K562 (cell line): ENCODE measurements at regions not wholly inside any gene's neighbourhood (a gene's known extent, or its start where the extent isn't known, plus 50 kb on each side); places are given as distances from the start of the nearest gene placed in this dataset.

Experiments used
- CHCHD3 ChIP-seq: fragments of 250-450 bp; sonication (Bioruptor Pico); IDR thresholded peaks from 2 replicates; pipeline ENCODE4 v2.1.2; 2022; ENCODE audit warnings: mild to moderate bottlenecking
- CHD2 ChIP-seq: IDR thresholded peaks from 2 replicates; pipeline ENCODE4 v1.6.1; 2011; ENCODE audit warnings: low read depth, low read length
- CHD4 ChIP-seq: fragments of 200-600 bp; sonication (generic); IDR thresholded peaks from 3 replicates; pipeline ENCODE4 v1.6.1; 2012; ENCODE audit warnings: low read depth, mild to moderate bottlenecking, mixed read lengths, low read length, inconsistent platforms; ENCODE audit not compliant: insufficient read depth, insufficient replicate concordance, poor library complexity, severe bottlenecking
- DPF2 ChIP-seq: fragments of 450-650 bp; IDR thresholded peaks from 2 replicates; pipeline ENCODE4 v1.6.1; 2016
- EHMT2 ChIP-seq: fragments of 450-650 bp; IDR thresholded peaks from 2 replicates; pipeline ENCODE4 v1.6.1; 2018; ENCODE audit warnings: antibody characterized with exemption
- ETV5 ChIP-seq: sonication (generic); formaldehyde crosslinking; IDR thresholded peaks from 2 replicates; pipeline ENCODE4 v1.4.0; 2020; ENCODE audit warnings: low read depth, mild to moderate bottlenecking, missing genetic modification reagents
- FOSL1 ChIP-seq: fragments of 200-800 bp; sonication (Bioruptor generic); conservative IDR thresholded peaks from 2 replicates; pipeline ENCODE4 v1.6.1; 2016; ENCODE audit warnings: missing genetic modification characterization, missing compliant biosample characterization
- FOXM1 ChIP-seq, 2 experiments: fragments of 450-650 bp in 1 of 2; sonication (generic) in 1 of 2; formaldehyde crosslinking in 1 of 2; IDR thresholded peaks; 2 replicates each; pipeline versions ENCODE4 v1.6.1 to v1.9.0; 2017 to 2022; ENCODE audit warnings: low read depth in 2 of 2, mild to moderate bottlenecking in 2 of 2, missing genetic modification reagents in 1 of 2, moderate library complexity in 1 of 2
- HIVEP1 ChIP-seq: fragments of 250-450 bp; sonication (Bioruptor Pico); IDR thresholded peaks from 2 replicates; pipeline ENCODE4 v1.4.0; 2020; ENCODE audit warnings: mild to moderate bottlenecking
- KAT7 ChIP-seq: sonication (generic); formaldehyde crosslinking; IDR thresholded peaks from 2 replicates; pipeline ENCODE4 v1.8.0; 2022; ENCODE audit warnings: missing genetic modification reagents, mild to moderate bottlenecking, borderline replicate concordance
- LEF1 ChIP-seq: fragments of 450-650 bp; IDR thresholded peaks from 2 replicates; pipeline ENCODE4 v1.6.1; 2016; ENCODE audit warnings: mild to moderate bottlenecking
- MTA1 ChIP-seq: fragments of 450-650 bp; IDR thresholded peaks from 2 replicates; pipeline ENCODE4 v1.6.1; 2017; ENCODE audit warnings: borderline replicate concordance
- NBN ChIP-seq: fragments of 450-650 bp; IDR thresholded peaks from 2 replicates; pipeline ENCODE4 v1.6.1; 2016; ENCODE audit warnings: low read depth, mild to moderate bottlenecking
- NFYB ChIP-seq: IDR thresholded peaks from 2 replicates; pipeline ENCODE4 v1.6.1; 2011; ENCODE audit warnings: mild to moderate bottlenecking, moderate library complexity; ENCODE audit not compliant: insufficient read length; ENCODE audit errors: extremely low read depth
- NR1H2 ChIP-seq: sonication (generic); formaldehyde crosslinking; IDR thresholded peaks from 2 replicates; pipeline ENCODE4 v1.4.0; 2020; ENCODE audit warnings: mild to moderate bottlenecking, missing genetic modification reagents
- RFX7 ChIP-seq: fragments of 250-450 bp; sonication (Bioruptor Pico); IDR thresholded peaks from 2 replicates; pipeline ENCODE4 v1.5.1; 2021; ENCODE audit warnings: mild to moderate bottlenecking
- RNF2 ChIP-seq: sonication (generic); IDR thresholded peaks from 2 replicates; pipeline ENCODE4 v1.6.1; 2016
- SAFB ChIP-seq: fragments of 200-400 bp; formaldehyde crosslinking; IDR thresholded peaks from 2 replicates; pipeline ENCODE4 v1.6.1; 2017; ENCODE audit warnings: low read depth, low read length, borderline replicate concordance
- SIX5 ChIP-seq, 2 experiments: IDR thresholded peaks; 2 replicates each; pipeline ENCODE4 v1.6.1; 2011; ENCODE audit warnings: low read length in 2 of 2, borderline replicate concordance in 1 of 2, low read depth in 1 of 2, mild to moderate bottlenecking in 1 of 2, moderate library complexity in 1 of 2; ENCODE audit not compliant: insufficient read depth in 1 of 2
- SMAD3 ChIP-seq: fragments of 450-650 bp; formaldehyde crosslinking; conservative IDR thresholded peaks from 2 replicates; pipeline ENCODE4 v1.4.0; 2020; ENCODE audit warnings: mild to moderate bottlenecking
- TCF7L2 ChIP-seq: fragments of 150-350 bp; IDR thresholded peaks from 2 replicates; pipeline ENCODE4 v1.6.1; 2016; ENCODE audit warnings: low read depth, mild to moderate bottlenecking, low read length, moderate library complexity
- TRIM28 ChIP-seq: fragments of 450-650 bp; IDR thresholded peaks from 2 replicates; pipeline ENCODE4 v1.6.1; 2017
- ZNF134 ChIP-seq: fragments of 250-450 bp; sonication (Bioruptor Pico); conservative IDR thresholded peaks from 2 replicates; pipeline ENCODE4 v1.4.0; 2020
- ZNF41 ChIP-seq: fragments of 250-450 bp; sonication (Bioruptor Pico); conservative IDR thresholded peaks from 2 replicates; pipeline ENCODE4 v1.4.0; 2020; ENCODE audit warnings: mild to moderate bottlenecking
- TF ChIP-seq, protein P1 (sequence below): fragments of 450-650 bp; IDR thresholded peaks from 2 replicates; pipeline ENCODE4 v1.6.1; 2017; ENCODE audit warnings: antibody characterized with exemption, mild to moderate bottlenecking
- TF ChIP-seq, protein P2 (sequence below): sonication (generic); IDR thresholded peaks from 2 replicates; pipeline ENCODE4 v1.6.1; 2016
- TF ChIP-seq, protein P3 (sequence below): sonication (generic); formaldehyde crosslinking; IDR thresholded peaks from 2 replicates; pipeline ENCODE4 v1.9.0; 2022; ENCODE audit warnings: mild to moderate bottlenecking, missing genetic modification reagents

DNA sequence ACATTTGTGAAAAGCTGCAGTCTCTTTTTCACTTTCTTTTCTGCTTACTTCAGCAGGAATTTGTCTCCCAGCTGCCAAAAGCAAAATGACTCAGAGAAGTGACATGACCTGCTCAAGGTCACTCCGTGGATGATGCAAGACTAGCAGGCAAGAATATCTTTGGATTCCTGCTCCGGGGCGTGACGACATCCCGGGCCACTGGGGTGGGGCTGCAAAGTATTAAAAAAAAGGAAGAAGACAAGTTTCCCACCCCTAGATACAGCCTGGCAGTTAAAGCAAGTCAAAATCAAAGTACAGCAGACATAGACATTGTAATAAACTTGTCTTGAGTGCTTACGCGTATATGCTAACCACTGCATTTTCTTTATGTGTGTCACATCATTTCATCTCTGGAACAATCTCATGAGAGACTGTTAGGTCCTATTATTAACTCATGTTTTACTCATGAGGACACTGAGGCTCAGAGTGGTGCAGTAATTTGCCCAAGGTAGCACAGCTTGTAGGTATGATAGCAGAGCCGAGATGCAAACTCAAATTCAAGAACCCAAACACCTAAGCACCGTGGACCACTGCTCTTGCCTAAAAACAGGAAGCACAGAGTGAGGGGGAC, 485.2 kb upstream of the PROK2 start (continued):
- TF ChIP-seq CHCHD3 (CRISPR knock-in tag) (no peak), CHD4 (no peak), ETV5 (CRISPR knock-in tag) (no peak), DPF2 (peak; percentile 69), LEF1 (peak; percentile 53; the same call in 1 of the 2 replicates), SMAD3 (no peak), TCF7L2 (no peak), NR1H2 (CRISPR knock-in tag) (no peak), MTA1 (no peak; the same call in 1 of the 2 replicates), KAT7 (CRISPR knock-in tag) (no peak), FOXM1 (IDR thresholded peaks at IDR 0.05; ENCODE audit: low read depth) (no peak), FOXM1 (CRISPR knock-in tag; IDR thresholded peaks at IDR 0.05; ENCODE audit: low read depth) (no peak), NBN (peak; percentile 64), EHMT2 (no peak), RNF2 (0 out of 2 replicates have a peak, but pooled peaks have one; percentile 23), RFX7 (CRISPR knock-in tag) (no peak), HIVEP1 (CRISPR knock-in tag) (no peak), ZNF134 (CRISPR knock-in tag) (no peak), FOSL1 (tag) (peak; percentile 95), CHD2 (no peak), SAFB (no peak), SIX5 (IDR thresholded peaks at IDR 0.05; ENCODE audit: borderline replicate concordance in 1 of 2, insufficient read depth in 1 of 2, low read depth in 1 of 2, low read length in 2 of 2) (no peak), TRIM28 (no peak), ZNF41 (no peak), NFYB (no peak)
- TF ChIP-seq, protein P1, sequence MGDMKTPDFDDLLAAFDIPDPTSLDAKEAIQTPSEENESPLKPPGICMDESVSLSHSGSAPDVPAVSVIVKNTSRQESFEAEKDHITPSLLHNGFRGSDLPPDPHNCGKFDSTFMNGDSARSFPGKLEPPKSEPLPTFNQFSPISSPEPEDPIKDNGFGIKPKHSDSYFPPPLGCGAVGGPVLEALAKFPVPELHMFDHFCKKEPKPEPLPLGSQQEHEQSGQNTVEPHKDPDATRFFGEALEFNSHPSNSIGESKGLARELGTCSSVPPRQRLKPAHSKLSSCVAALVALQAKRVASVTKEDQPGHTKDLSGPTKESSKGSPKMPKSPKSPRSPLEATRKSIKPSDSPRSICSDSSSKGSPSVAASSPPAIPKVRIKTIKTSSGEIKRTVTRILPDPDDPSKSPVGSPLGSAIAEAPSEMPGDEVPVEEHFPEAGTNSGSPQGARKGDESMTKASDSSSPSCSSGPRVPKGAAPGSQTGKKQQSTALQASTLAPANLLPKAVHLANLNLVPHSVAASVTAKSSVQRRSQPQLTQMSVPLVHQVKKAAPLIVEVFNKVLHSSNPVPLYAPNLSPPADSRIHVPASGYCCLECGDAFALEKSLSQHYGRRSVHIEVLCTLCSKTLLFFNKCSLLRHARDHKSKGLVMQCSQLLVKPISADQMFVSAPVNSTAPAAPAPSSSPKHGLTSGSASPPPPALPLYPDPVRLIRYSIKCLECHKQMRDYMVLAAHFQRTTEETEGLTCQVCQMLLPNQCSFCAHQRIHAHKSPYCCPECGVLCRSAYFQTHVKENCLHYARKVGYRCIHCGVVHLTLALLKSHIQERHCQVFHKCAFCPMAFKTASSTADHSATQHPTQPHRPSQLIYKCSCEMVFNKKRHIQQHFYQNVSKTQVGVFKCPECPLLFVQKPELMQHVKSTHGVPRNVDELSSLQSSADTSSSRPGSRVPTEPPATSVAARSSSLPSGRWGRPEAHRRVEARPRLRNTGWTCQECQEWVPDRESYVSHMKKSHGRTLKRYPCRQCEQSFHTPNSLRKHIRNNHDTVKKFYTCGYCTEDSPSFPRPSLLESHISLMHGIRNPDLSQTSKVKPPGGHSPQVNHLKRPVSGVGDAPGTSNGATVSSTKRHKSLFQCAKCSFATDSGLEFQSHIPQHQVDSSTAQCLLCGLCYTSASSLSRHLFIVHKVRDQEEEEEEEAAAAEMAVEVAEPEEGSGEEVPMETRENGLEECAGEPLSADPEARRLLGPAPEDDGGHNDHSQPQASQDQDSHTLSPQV = peak; percentile 81
- TF ChIP-seq, protein P2, sequence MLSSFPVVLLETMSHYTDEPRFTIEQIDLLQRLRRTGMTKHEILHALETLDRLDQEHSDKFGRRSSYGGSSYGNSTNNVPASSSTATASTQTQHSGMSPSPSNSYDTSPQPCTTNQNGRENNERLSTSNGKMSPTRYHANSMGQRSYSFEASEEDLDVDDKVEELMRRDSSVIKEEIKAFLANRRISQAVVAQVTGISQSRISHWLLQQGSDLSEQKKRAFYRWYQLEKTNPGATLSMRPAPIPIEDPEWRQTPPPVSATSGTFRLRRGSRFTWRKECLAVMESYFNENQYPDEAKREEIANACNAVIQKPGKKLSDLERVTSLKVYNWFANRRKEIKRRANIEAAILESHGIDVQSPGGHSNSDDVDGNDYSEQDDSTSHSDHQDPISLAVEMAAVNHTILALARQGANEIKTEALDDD = no peak
- TF ChIP-seq, protein P3, sequence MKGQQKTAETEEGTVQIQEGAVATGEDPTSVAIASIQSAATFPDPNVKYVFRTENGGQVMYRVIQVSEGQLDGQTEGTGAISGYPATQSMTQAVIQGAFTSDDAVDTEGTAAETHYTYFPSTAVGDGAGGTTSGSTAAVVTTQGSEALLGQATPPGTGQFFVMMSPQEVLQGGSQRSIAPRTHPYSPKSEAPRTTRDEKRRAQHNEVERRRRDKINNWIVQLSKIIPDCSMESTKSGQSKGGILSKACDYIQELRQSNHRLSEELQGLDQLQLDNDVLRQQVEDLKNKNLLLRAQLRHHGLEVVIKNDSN (CRISPR knock-in tag) = no peak
